ENCODE measurements at regions not wholly inside any gene's neighbourhood (a gene's known extent, or its start where the extent isn't known, plus 50 kb on each side); places are given as distances from the start of the nearest gene placed in this dataset.

DNA sequence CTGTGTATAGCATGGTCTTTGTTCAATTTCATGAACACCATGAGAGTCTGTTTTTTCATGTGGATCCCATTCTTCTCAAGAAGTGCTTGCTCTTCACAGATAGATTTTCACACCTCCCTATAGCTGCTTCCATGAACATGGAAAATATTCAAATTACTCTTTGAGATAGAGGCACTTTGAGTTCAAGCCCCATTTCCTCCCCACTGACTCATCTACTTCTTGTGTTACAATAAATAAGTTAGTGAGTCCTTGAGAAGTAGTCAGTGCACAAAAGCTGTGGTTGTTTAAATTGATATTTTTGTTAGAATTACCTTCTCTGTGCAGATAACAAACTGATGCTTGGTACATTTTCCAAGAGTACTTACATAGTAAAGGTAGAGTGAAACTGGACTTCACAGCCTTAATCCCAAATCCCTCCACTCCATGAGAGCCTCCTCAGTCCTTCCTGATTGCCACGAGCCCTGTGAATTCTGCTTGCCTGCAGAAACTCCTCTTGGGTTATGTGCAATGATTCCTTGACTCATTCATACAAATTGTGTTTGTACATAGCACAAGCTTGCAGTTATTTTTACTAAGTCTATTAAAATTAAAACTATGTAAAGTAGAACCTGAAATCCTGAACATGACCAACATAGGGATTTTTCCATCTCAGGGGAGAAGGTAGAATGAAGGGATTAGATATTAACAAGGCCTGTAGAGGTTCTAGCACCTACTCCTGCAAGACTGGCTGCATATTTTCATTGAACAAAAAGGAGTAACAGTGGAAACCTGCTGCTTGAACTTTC is 496.2 kb downstream of the TNS3 start:
- TF ChIP-seq, protein P1, sequence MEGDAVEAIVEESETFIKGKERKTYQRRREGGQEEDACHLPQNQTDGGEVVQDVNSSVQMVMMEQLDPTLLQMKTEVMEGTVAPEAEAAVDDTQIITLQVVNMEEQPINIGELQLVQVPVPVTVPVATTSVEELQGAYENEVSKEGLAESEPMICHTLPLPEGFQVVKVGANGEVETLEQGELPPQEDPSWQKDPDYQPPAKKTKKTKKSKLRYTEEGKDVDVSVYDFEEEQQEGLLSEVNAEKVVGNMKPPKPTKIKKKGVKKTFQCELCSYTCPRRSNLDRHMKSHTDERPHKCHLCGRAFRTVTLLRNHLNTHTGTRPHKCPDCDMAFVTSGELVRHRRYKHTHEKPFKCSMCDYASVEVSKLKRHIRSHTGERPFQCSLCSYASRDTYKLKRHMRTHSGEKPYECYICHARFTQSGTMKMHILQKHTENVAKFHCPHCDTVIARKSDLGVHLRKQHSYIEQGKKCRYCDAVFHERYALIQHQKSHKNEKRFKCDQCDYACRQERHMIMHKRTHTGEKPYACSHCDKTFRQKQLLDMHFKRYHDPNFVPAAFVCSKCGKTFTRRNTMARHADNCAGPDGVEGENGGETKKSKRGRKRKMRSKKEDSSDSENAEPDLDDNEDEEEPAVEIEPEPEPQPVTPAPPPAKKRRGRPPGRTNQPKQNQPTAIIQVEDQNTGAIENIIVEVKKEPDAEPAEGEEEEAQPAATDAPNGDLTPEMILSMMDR (IDR thresholded peaks at IDR 0.05) = no peak
- TF ChIP-seq POLR2A (IDR thresholded peaks at IDR 0.05) = no peak
